ENCODE measurements at regions not wholly inside any gene's neighbourhood (a gene's known extent, or its start where the extent isn't known, plus 50 kb on each side); places are given as distances from the start of the nearest gene placed in this dataset.

- H3K9ac ChIP-seq (ENCODE audit: low read depth in 1 of 2, low read length in 2 of 2) = no peak overlapping the region
- H3K36me3 ChIP-seq (ENCODE audit: control insufficient read depth in 1 of 2, insufficient read depth in 2 of 2, low read length in 2 of 2) = no peaks in the 10 kb centered on the region
- H3K27me3 ChIP-seq (ENCODE audit: control insufficient read depth in 1 of 2, insufficient read depth in 2 of 2, low read length in 2 of 2) = no peaks in the 10 kb centered on the region
- H3K4me3 ChIP-seq (ENCODE audit: low read depth in 1 of 2, low read length in 2 of 2) = no peak overlapping the region
- no peaks in the 10 kb centered on the region for H3K9me3 ChIP-seq (ENCODE audit: control insufficient read depth in 1 of 2, low read length in 2 of 2)
- no peak overlapping the region for H3K27ac ChIP-seq (ENCODE audit: low read depth, low read length)
- H3K4me1 ChIP-seq (ENCODE audit: control insufficient read depth in 1 of 2, insufficient read depth in 2 of 2, low read length in 2 of 2) = no peaks in the 10 kb centered on the region
Measured at GRCh38 chr10:108132303-108132702, 967.8 kb upstream of the SORCS1 start.

- H3K4me3 ChIP-seq (ENCODE audit: low read depth in 1 of 2, low read length in 2 of 2) = no peak overlapping the region
- no peak overlapping the region for H3K9ac ChIP-seq (ENCODE audit: low read depth in 1 of 2, low read length in 2 of 2)
- H3K27me3 ChIP-seq (ENCODE audit: control insufficient read depth in 1 of 2, insufficient read depth in 2 of 2, low read length in 2 of 2) = no peaks in the 10 kb centered on the region
- H3K27ac ChIP-seq (ENCODE audit: low read depth, low read length) = no peak overlapping the region
- H3K4me1 ChIP-seq (ENCODE audit: control insufficient read depth in 1 of 2, insufficient read depth in 2 of 2, low read length in 2 of 2) = no peaks in the 10 kb centered on the region
- no peaks in the 10 kb centered on the region for H3K36me3 ChIP-seq (ENCODE audit: control insufficient read depth in 1 of 2, insufficient read depth in 2 of 2, low read length in 2 of 2)
- H3K9me3 ChIP-seq (ENCODE audit: control insufficient read depth in 1 of 2, low read length in 2 of 2) = no peaks in the 10 kb centered on the region
Measured at GRCh38 chr10:108130575-108130974, 966.1 kb upstream of the SORCS1 start.

GRCh38 chr10:108112218-108112617 lies 947.7 kb upstream of the SORCS1 start:
- no peak overlapping the region for H3K4me3 ChIP-seq (ENCODE audit: low read depth in 1 of 2, low read length in 2 of 2)
- H3K27ac ChIP-seq (ENCODE audit: low read depth, low read length) = no peak overlapping the region
- H3K4me1 ChIP-seq (ENCODE audit: control insufficient read depth in 1 of 2, insufficient read depth in 2 of 2, low read length in 2 of 2) = no peaks in the 10 kb centered on the region
- no peaks in the 10 kb centered on the region for H3K36me3 ChIP-seq (ENCODE audit: control insufficient read depth in 1 of 2, insufficient read depth in 2 of 2, low read length in 2 of 2)
- no peak overlapping the region for H3K9ac ChIP-seq (ENCODE audit: low read depth in 1 of 2, low read length in 2 of 2)
- no peaks in the 10 kb centered on the region for H3K9me3 ChIP-seq (ENCODE audit: control insufficient read depth in 1 of 2, low read length in 2 of 2)
- no peaks in the 10 kb centered on the region for H3K27me3 ChIP-seq (ENCODE audit: control insufficient read depth in 1 of 2, insufficient read depth in 2 of 2, low read length in 2 of 2)

GRCh38 chr10:108104551-108105156 lies 940.1 kb upstream of the SORCS1 start:
- Histone ChIP-seq H3K27ac (ENCODE audit: low read depth, low read length) (no peak overlapping the region), H3K4me1 (ENCODE audit: control insufficient read depth in 1 of 2, insufficient read depth in 2 of 2, low read length in 2 of 2) (no peaks in the 10 kb centered on the region), H3K27me3 (ENCODE audit: control insufficient read depth in 1 of 2, insufficient read depth in 2 of 2, low read length in 2 of 2) (no peaks in the 10 kb centered on the region), H3K36me3 (ENCODE audit: control insufficient read depth in 1 of 2, insufficient read depth in 2 of 2, low read length in 2 of 2) (no peaks in the 10 kb centered on the region), H3K4me3 (ENCODE audit: low read depth in 1 of 2, low read length in 2 of 2) (no peak overlapping the region), H3K9ac (ENCODE audit: low read depth in 1 of 2, low read length in 2 of 2) (no peak overlapping the region), H3K9me3 (ENCODE audit: control insufficient read depth in 1 of 2, low read length in 2 of 2) (no peaks in the 10 kb centered on the region)

GRCh38 chr10:108097258-108097657 lies 932.8 kb upstream of the SORCS1 start:
- H3K9ac ChIP-seq (ENCODE audit: low read depth in 1 of 2, low read length in 2 of 2) = no peak overlapping the region
- H3K4me3 ChIP-seq (ENCODE audit: low read depth in 1 of 2, low read length in 2 of 2) = no peak overlapping the region
- no peak overlapping the region for H3K27ac ChIP-seq (ENCODE audit: low read depth, low read length)
- H3K4me1 ChIP-seq (ENCODE audit: control insufficient read depth in 1 of 2, insufficient read depth in 2 of 2, low read length in 2 of 2) = no peaks in the 10 kb centered on the region
- no peaks in the 10 kb centered on the region for H3K27me3 ChIP-seq (ENCODE audit: control insufficient read depth in 1 of 2, insufficient read depth in 2 of 2, low read length in 2 of 2)
- H3K36me3 ChIP-seq (ENCODE audit: control insufficient read depth in 1 of 2, insufficient read depth in 2 of 2, low read length in 2 of 2) = no peaks in the 10 kb centered on the region
- peaks cover 0 to 3% of the 10 kb centered on the region in 2 donors for H3K9me3 ChIP-seq (ENCODE audit: control insufficient read depth in 1 of 2, low read length in 2 of 2)

- Histone ChIP-seq H3K4me1 (ENCODE audit: control insufficient read depth in 1 of 2, insufficient read depth in 2 of 2, low read length in 2 of 2) (no peaks in the 10 kb centered on the region), H3K9me3 (ENCODE audit: control insufficient read depth in 1 of 2, low read length in 2 of 2) (peaks cover 0 to 3% of the 10 kb centered on the region in 2 donors), H3K36me3 (ENCODE audit: control insufficient read depth in 1 of 2, insufficient read depth in 2 of 2, low read length in 2 of 2) (no peaks in the 10 kb centered on the region)
Measured at GRCh38 chr10:108095932-108096925, 931.7 kb upstream of the SORCS1 start.

GRCh38 chr10:108090476-108091215 lies 926.1 kb upstream of the SORCS1 start:
- H3K27me3 ChIP-seq (ENCODE audit: control insufficient read depth in 1 of 2, insufficient read depth in 2 of 2, low read length in 2 of 2) = no peaks in the 10 kb centered on the region
- H3K9ac ChIP-seq (ENCODE audit: low read depth in 1 of 2, low read length in 2 of 2) = no peak overlapping the region
- H3K36me3 ChIP-seq (ENCODE audit: control insufficient read depth in 1 of 2, insufficient read depth in 2 of 2, low read length in 2 of 2) = no peaks in the 10 kb centered on the region

More at GRCh38 chr10:108095932-108096925, 931.7 kb upstream of the SORCS1 start:
- Histone ChIP-seq H3K27me3 (ENCODE audit: control insufficient read depth in 1 of 2, insufficient read depth in 2 of 2, low read length in 2 of 2) (no peaks in the 10 kb centered on the region), H3K4me3 (ENCODE audit: low read depth in 1 of 2, low read length in 2 of 2) (no peak overlapping the region), H3K9ac (ENCODE audit: low read depth in 1 of 2, low read length in 2 of 2) (no peak overlapping the region), H3K27ac (ENCODE audit: low read depth, low read length) (no peak overlapping the region)

GRCh38 chr10:108086502-108086901 lies 922.0 kb upstream of the SORCS1 start:
- Histone ChIP-seq H3K9ac (ENCODE audit: low read depth in 1 of 2, low read length in 2 of 2) (no peak overlapping the region), H3K4me1 (ENCODE audit: control insufficient read depth in 1 of 2, insufficient read depth in 2 of 2, low read length in 2 of 2) (no peaks in the 10 kb centered on the region), H3K4me3 (ENCODE audit: low read depth in 1 of 2, low read length in 2 of 2) (no peak overlapping the region), H3K27ac (ENCODE audit: low read depth, low read length) (no peak overlapping the region), H3K27me3 (ENCODE audit: control insufficient read depth in 1 of 2, insufficient read depth in 2 of 2, low read length in 2 of 2) (no peaks in the 10 kb centered on the region), H3K9me3 (ENCODE audit: control insufficient read depth in 1 of 2, low read length in 2 of 2) (no peaks in the 10 kb centered on the region), H3K36me3 (ENCODE audit: control insufficient read depth in 1 of 2, insufficient read depth in 2 of 2, low read length in 2 of 2) (no peaks in the 10 kb centered on the region)

More at GRCh38 chr10:108090476-108091215, 926.1 kb upstream of the SORCS1 start:
- H3K27ac ChIP-seq (ENCODE audit: low read depth, low read length) = no peak overlapping the region
- H3K9me3 ChIP-seq (ENCODE audit: control insufficient read depth in 1 of 2, low read length in 2 of 2) = no peaks in the 10 kb centered on the region
- H3K4me1 ChIP-seq (ENCODE audit: control insufficient read depth in 1 of 2, insufficient read depth in 2 of 2, low read length in 2 of 2) = no peaks in the 10 kb centered on the region
- H3K4me3 ChIP-seq (ENCODE audit: low read depth in 1 of 2, low read length in 2 of 2) = no peak overlapping the region

GRCh38 chr10:108082596-108082995 lies 918.1 kb upstream of the SORCS1 start:
- no peaks in the 10 kb centered on the region for H3K9me3 ChIP-seq (ENCODE audit: control insufficient read depth in 1 of 2, low read length in 2 of 2)
- no peak overlapping the region for H3K4me3 ChIP-seq (ENCODE audit: low read depth in 1 of 2, low read length in 2 of 2)
- no peak overlapping the region for H3K9ac ChIP-seq (ENCODE audit: low read depth in 1 of 2, low read length in 2 of 2)
- no peaks in the 10 kb centered on the region for H3K36me3 ChIP-seq (ENCODE audit: control insufficient read depth in 1 of 2, insufficient read depth in 2 of 2, low read length in 2 of 2)
- no peaks in the 10 kb centered on the region for H3K27me3 ChIP-seq (ENCODE audit: control insufficient read depth in 1 of 2, insufficient read depth in 2 of 2, low read length in 2 of 2)
- H3K27ac ChIP-seq (ENCODE audit: low read depth, low read length) = no peak overlapping the region
- H3K4me1 ChIP-seq (ENCODE audit: control insufficient read depth in 1 of 2, insufficient read depth in 2 of 2, low read length in 2 of 2) = no peaks in the 10 kb centered on the region

GRCh38 chr10:108078263-108078662 lies 913.8 kb upstream of the SORCS1 start:
- Histone ChIP-seq H3K36me3 (ENCODE audit: control insufficient read depth in 1 of 2, insufficient read depth in 2 of 2, low read length in 2 of 2) (no peaks in the 10 kb centered on the region), H3K4me1 (ENCODE audit: control insufficient read depth in 1 of 2, insufficient read depth in 2 of 2, low read length in 2 of 2) (no peaks in the 10 kb centered on the region), H3K27ac (ENCODE audit: low read depth, low read length) (no peak overlapping the region), H3K4me3 (ENCODE audit: low read depth in 1 of 2, low read length in 2 of 2) (no peak overlapping the region), H3K27me3 (ENCODE audit: control insufficient read depth in 1 of 2, insufficient read depth in 2 of 2, low read length in 2 of 2) (no peaks in the 10 kb centered on the region), H3K9ac (ENCODE audit: low read depth in 1 of 2, low read length in 2 of 2) (no peak overlapping the region), H3K9me3 (ENCODE audit: control insufficient read depth in 1 of 2, low read length in 2 of 2) (no peaks in the 10 kb centered on the region)

Measured in duodenal mucosa (tissue), 2 donors.